ENCODE measurements at regions not wholly inside any gene's neighbourhood (a gene's known extent, or its start where the extent isn't known, plus 50 kb on each side); places are given as distances from the start of the nearest gene placed in this dataset.

GRCh38 chr3:124362455-124362854, 367.8 kb upstream of the UMPS start:
- TF ChIP-seq CTCF (IDR thresholded peaks at IDR 0.05; ENCODE audit: low read depth, low read length, poor library complexity, severe bottlenecking) (no peak), EZH2phosphoT487 (IDR thresholded peaks at IDR 0.05; ENCODE audit: borderline replicate concordance, low read length) (no peak)

Data from DOHH2 (cell line).